ENCODE measurements at regions not wholly inside any gene's neighbourhood (a gene's known extent, or its start where the extent isn't known, plus 50 kb on each side); places are given as distances from the start of the nearest gene placed in this dataset.
A peak's percentile ranks its signal among the peaks of the same experiment; 100 is the strongest.

DNA sequence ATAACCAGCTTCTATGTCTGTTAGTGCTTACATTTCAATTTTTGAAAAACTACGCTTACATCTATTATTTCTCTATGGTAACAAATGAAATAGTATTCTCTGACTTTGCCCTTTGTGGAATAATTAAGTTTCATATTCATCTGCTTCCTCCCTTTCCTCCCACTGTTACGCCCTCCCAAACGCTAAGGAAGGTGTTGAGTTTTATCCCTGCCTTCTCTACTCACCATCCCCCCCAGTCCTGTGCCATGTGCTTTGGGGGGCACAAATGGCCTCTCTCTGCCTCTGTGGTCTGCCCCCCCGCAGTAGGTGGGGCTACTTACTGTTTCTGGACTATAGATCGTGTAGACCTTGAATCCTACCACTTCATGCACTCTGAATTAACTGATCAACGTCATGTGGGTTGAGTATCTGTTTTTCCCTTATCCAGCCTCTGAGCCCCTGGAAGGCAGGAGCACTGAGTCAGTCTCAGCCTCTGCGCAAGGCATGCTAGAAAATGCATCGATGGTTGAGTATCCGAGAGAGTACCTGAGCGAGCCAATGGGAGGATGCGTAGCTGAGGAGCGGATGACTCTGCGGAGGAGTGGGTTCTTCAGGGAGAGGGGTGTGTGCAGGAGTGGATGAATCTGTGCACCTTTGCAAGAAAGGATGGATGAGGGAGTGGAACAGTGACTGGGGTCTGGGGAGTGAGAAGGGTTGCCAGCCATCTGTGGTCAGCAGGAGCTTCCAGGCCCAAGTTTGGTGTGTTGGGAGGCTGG, 114.5 kb upstream of the RTL1 start:
- Histone ChIP-seq H3K4me3 (ENCODE audit: low read depth, low read length) (no peak overlapping the region), H3K9me3 (no peaks in the 10 kb centered on the region), H3K36me3 (peaks cover 55% of the 10 kb centered on the region), H3K4me1 (no peaks in the 10 kb centered on the region), H3K27me3 (no peaks in the 10 kb centered on the region)
- DNase-seq, result no peak
- TF ChIP-seq, protein P1, sequence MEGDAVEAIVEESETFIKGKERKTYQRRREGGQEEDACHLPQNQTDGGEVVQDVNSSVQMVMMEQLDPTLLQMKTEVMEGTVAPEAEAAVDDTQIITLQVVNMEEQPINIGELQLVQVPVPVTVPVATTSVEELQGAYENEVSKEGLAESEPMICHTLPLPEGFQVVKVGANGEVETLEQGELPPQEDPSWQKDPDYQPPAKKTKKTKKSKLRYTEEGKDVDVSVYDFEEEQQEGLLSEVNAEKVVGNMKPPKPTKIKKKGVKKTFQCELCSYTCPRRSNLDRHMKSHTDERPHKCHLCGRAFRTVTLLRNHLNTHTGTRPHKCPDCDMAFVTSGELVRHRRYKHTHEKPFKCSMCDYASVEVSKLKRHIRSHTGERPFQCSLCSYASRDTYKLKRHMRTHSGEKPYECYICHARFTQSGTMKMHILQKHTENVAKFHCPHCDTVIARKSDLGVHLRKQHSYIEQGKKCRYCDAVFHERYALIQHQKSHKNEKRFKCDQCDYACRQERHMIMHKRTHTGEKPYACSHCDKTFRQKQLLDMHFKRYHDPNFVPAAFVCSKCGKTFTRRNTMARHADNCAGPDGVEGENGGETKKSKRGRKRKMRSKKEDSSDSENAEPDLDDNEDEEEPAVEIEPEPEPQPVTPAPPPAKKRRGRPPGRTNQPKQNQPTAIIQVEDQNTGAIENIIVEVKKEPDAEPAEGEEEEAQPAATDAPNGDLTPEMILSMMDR (IDR thresholded peaks at IDR 0.05; ENCODE audit: low read depth, low read length), result no peak

DNA sequence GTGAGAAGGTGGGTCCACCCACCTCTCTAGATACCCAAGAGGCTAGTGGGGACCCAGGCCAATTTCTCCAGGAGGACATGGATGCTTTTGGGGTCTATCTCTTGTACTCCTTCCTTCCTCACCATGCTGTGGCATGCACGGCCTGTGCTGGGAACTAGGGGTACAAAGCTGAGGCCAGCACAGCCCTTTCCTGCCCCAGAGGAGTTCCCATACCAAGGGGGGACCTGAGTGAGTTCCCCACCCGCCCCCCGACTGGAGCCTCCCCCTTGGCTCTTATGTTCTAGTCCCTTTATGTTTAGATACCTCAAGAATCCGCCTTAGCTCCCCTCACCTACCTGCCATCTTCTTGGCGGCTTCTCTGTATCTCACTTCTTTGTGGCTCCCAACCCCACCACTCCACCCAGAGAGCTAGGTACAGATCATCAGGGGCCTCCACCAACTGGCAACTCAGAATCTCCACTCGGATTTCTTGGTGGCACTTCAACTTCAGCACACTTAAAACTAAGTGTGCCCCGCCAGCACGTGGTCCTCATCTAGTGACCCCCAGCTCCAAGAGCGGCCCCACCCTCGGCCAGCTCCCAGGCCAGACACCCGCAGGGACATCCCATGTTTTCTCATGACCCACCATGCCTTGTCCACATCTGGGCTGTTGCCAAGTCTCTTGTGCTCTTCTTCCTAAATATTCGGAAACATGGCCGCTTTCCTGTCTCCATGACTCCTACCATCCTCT, 115.2 kb upstream of the RTL1 start:
- no peaks in the 10 kb centered on the region for H3K27me3 ChIP-seq
- peaks cover 62% of the 10 kb centered on the region for H3K36me3 ChIP-seq
- TF ChIP-seq, protein P1 (IDR thresholded peaks at IDR 0.05; ENCODE audit: low read depth, low read length), result no peak
- no peaks in the 10 kb centered on the region for H3K9me3 ChIP-seq
- no peak for DNase-seq
- H3K4me3 ChIP-seq (ENCODE audit: low read depth, low read length), result no peak overlapping the region
- no peaks in the 10 kb centered on the region for H3K4me1 ChIP-seq

DNA sequence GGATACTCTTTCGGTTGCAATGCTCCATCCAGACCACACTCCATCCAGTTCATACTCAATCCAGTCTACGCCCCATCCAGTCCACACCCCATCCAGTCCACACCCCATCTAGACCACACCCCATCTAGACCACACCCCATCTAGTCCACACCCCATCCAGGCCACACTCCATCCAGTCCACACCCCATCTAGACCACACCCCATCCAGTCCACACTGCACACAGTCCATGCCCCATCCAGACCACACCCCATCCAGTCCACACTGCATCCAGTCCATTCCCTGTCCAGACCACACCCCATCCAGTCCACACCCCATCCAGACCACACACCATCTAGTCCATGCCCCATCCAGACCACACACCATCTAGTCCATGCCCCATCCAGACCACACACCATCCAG, 116.0 kb upstream of the RTL1 start:
- Histone ChIP-seq H3K4me3 (ENCODE audit: low read depth, low read length) (no peak overlapping the region), H3K36me3 (peaks cover 64% of the 10 kb centered on the region), H3K27me3 (no peaks in the 10 kb centered on the region), H3K9me3 (no peaks in the 10 kb centered on the region), H3K4me1 (no peaks in the 10 kb centered on the region)
- TF ChIP-seq, protein P1 (IDR thresholded peaks at IDR 0.05; ENCODE audit: low read depth, low read length), result no peak
- DNase-seq, result no peak

DNA sequence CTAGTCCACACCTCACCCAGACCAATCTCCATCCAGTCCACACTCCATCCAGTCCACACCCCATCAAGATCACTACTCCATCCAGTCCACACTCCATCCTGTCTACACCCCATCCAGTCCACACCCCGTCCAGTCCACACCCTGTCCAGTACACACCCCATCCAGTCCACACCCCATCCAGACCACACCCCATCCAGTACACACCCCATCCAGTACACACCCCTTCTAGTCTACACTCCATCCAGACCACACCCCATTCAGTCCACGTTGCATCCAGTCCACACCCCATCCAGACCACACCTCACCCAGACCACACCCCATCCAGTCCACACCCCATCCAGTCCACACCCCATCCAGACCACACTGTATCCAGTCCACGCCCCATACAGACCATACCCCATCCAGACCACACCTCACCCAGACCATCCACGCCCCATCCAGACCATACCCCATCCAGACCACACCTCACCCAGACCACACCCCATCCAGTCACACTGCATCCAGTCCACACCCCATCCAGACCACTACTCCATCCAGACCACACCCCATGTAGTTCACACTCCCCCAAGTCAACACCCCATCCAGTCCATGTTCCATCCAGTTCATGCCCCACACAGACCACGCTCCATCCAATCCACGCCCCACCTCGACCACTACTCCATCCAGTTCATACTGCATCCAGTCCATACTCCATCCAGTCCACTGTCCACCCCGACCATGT, 116.6 kb upstream of the RTL1 start:
- TF ChIP-seq, protein P1 (IDR thresholded peaks at IDR 0.05; ENCODE audit: low read depth, low read length), result no peak
- Histone ChIP-seq H3K4me1 (no peaks in the 10 kb centered on the region), H3K9me3 (no peaks in the 10 kb centered on the region), H3K36me3 (peaks cover 67% of the 10 kb centered on the region), H3K27me3 (no peaks in the 10 kb centered on the region), H3K4me3 (ENCODE audit: low read depth, low read length) (no peak overlapping the region)
- DNase-seq, result peak; percentile 10

GRCh38 chr14:101020834-101021370, 117.4 kb upstream of the RTL1 start:
- peak; percentile 1 for DNase-seq
- Histone ChIP-seq H3K36me3 (peaks cover 73% of the 10 kb centered on the region), H3K9me3 (no peaks in the 10 kb centered on the region), H3K4me3 (ENCODE audit: low read depth, low read length) (no peak overlapping the region), H3K4me1 (no peaks in the 10 kb centered on the region), H3K27me3 (no peaks in the 10 kb centered on the region)
- TF ChIP-seq, protein P1 (IDR thresholded peaks at IDR 0.05; ENCODE audit: low read depth, low read length), result no peak

Measured in BE2C (cell line).